Neural progenitor cell (in vitro differentiated cells): ENCODE measurements at regions not wholly inside any gene's neighbourhood (a gene's known extent, or its start where the extent isn't known, plus 50 kb on each side); places are given as distances from the start of the nearest gene placed in this dataset.

Source experiments
- EZH2 ChIP-seq: fragments of 200-600 bp; sonication (generic); IDR thresholded peaks from 2 replicates; pipeline ENCODE4 v1.6.1; 2017; ENCODE audit warnings: antibody characterized with exemption, mild to moderate bottlenecking, moderate library complexity
- TF ChIP-seq, protein P1 (sequence below): fragments of 200-600 bp; sonication (generic); IDR thresholded peaks from 2 replicates; pipeline ENCODE4 v1.5.1; 2017; ENCODE audit warnings: antibody characterized with exemption, mild to moderate bottlenecking

DNA sequence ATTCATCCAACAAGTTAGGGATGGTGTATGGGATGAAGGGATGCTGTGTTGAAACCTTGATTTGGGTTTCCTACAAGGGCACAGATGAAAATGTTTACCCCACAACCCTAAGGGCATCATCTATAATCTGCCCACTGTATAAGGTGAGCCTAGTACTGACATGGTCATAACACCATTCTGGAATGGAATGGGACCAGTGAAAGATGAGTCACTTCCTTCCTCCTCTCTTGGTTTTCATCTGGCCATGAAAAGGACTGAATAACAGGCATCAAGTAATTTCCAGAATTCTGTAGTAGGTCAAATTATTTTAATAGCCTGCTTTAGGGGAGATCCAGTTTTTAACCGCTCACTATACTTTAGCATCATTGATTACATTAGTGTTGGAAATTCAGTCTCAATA lies 538.6 kb downstream of the NR2F2 start:
- TF ChIP-seq, protein P1, sequence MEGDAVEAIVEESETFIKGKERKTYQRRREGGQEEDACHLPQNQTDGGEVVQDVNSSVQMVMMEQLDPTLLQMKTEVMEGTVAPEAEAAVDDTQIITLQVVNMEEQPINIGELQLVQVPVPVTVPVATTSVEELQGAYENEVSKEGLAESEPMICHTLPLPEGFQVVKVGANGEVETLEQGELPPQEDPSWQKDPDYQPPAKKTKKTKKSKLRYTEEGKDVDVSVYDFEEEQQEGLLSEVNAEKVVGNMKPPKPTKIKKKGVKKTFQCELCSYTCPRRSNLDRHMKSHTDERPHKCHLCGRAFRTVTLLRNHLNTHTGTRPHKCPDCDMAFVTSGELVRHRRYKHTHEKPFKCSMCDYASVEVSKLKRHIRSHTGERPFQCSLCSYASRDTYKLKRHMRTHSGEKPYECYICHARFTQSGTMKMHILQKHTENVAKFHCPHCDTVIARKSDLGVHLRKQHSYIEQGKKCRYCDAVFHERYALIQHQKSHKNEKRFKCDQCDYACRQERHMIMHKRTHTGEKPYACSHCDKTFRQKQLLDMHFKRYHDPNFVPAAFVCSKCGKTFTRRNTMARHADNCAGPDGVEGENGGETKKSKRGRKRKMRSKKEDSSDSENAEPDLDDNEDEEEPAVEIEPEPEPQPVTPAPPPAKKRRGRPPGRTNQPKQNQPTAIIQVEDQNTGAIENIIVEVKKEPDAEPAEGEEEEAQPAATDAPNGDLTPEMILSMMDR, result no peak
- no peak for TF ChIP-seq EZH2
